NT2/D1 (cell line): ENCODE measurements at regions not wholly inside any gene's neighbourhood (a gene's known extent, or its start where the extent isn't known, plus 50 kb on each side); places are given as distances from the start of the nearest gene placed in this dataset.

Experiments
- DNase-seq: peaks from one replicate; pipeline ENCODE4 v3.0.0-alpha.2; 2011; ENCODE audit warnings: low read depth, low spot score
- H3K27me3 ChIP-seq: 2 replicates; pipeline ENCODE4 v1.6.0; 2011; ENCODE audit warnings: mild to moderate bottlenecking; ENCODE audit not compliant: insufficient read length, insufficient read depth
- H3K36me3 ChIP-seq: 2 replicates; pipeline ENCODE4 v1.6.1; 2011; ENCODE audit warnings: mild to moderate bottlenecking, low read length, mixed read lengths; ENCODE audit not compliant: insufficient read depth, insufficient read length
- H3K4me1 ChIP-seq: 2 replicates; pipeline ENCODE4 v1.5.1; 2011; ENCODE audit not compliant: insufficient read depth, insufficient read length
- H3K4me3 ChIP-seq: 2 replicates; pipeline ENCODE4 v1.5.1; 2011; ENCODE audit warnings: low read depth; ENCODE audit not compliant: insufficient read length
- H3K9ac ChIP-seq: 2 replicates; pipeline ENCODE4 v1.6.0; 2011; ENCODE audit warnings: low read depth; ENCODE audit not compliant: insufficient read length
- H3K9me3 ChIP-seq: 2 replicates; pipeline ENCODE4 v1.5.1; 2011; ENCODE audit warnings: mild to moderate bottlenecking, low read length; ENCODE audit not compliant: insufficient read depth
- SUZ12 ChIP-seq: IDR thresholded peaks from 2 replicates; pipeline ENCODE4 v1.6.1; 2011; ENCODE audit not compliant: insufficient read length, insufficient read depth; ENCODE audit errors: extremely low read depth
- YY1 ChIP-seq: IDR thresholded peaks from 2 replicates; pipeline ENCODE4 v1.6.1; 2011; ENCODE audit not compliant: insufficient read length, insufficient read depth
- ZNF274 ChIP-seq: IDR thresholded peaks from 2 replicates; pipeline ENCODE4 v1.6.1; 2011; ENCODE audit warnings: mild to moderate bottlenecking, low read depth, low read length

DNA sequence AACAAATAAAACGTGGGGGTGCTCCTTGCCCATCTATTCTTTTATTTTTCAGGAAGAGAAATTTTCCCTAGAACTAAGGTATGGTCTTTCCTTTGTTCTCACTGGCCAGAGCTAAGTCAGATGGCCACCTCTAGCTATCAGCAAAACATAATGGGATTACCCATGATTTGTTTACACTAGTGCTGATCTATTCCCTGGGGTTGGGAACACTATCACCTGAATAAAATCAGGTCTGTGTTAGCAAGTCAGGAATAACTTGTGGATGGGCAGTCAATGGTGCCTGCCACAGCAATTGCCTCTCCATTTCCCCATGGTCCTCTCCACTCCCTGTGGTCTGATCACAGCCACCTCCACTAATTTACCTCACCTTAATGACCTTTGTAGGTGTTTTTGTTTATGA, 181.7 kb upstream of the CADPS start:
- no peaks in the 10 kb centered on the region for H3K4me1 ChIP-seq
- no peak overlapping the region for H3K4me3 ChIP-seq
- TF ChIP-seq ZNF274 (no peak), SUZ12 (no peak), YY1 (no peak)
- 0 out of 2 replicates have a peak, but pooled peaks cover 5% of the 10 kb centered on the region for H3K9me3 ChIP-seq
- no peaks in the 10 kb centered on the region for H3K36me3 ChIP-seq
- H3K27me3 ChIP-seq = no peaks in the 10 kb centered on the region
- H3K9ac ChIP-seq = no peak overlapping the region
- DNase-seq = no peak

- TF ChIP-seq SUZ12 (no peak), YY1 (no peak), ZNF274 (no peak)
- Histone ChIP-seq H3K36me3 (no peaks in the 10 kb centered on the region), H3K9ac (no peak overlapping the region), H3K4me1 (no peaks in the 10 kb centered on the region), H3K9me3 (no peaks in the 10 kb centered on the region), H3K27me3 (no peaks in the 10 kb centered on the region), H3K4me3 (no peak overlapping the region)
- no peak for DNase-seq
Observed at GRCh38 chr3:63060412-63060811, 185.2 kb upstream of the CADPS start.

- H3K27me3 ChIP-seq = no peaks in the 10 kb centered on the region
- no peak for DNase-seq
- no peak for TF ChIP-seq ZNF274
- no peak for TF ChIP-seq YY1
- no peak for TF ChIP-seq SUZ12
- H3K9me3 ChIP-seq = no peaks in the 10 kb centered on the region
- no peaks in the 10 kb centered on the region for H3K4me1 ChIP-seq
- no peaks in the 10 kb centered on the region for H3K36me3 ChIP-seq
- H3K4me3 ChIP-seq = no peak overlapping the region
- H3K9ac ChIP-seq = no peak overlapping the region
Observed at GRCh38 chr3:63061449-63061848, 186.2 kb upstream of the CADPS start.

GRCh38 chr3:63064209-63064755, 189.1 kb upstream of the CADPS start:
- H3K36me3 ChIP-seq = no peaks in the 10 kb centered on the region
- TF ChIP-seq ZNF274 = no peak
- TF ChIP-seq SUZ12 = no peak
- no peak for TF ChIP-seq YY1
- no peaks in the 10 kb centered on the region for H3K9me3 ChIP-seq
- H3K9ac ChIP-seq = no peak overlapping the region
- DNase-seq = no peak
- no peak overlapping the region for H3K4me3 ChIP-seq
- H3K27me3 ChIP-seq = no peaks in the 10 kb centered on the region
- no peaks in the 10 kb centered on the region for H3K4me1 ChIP-seq

DNA sequence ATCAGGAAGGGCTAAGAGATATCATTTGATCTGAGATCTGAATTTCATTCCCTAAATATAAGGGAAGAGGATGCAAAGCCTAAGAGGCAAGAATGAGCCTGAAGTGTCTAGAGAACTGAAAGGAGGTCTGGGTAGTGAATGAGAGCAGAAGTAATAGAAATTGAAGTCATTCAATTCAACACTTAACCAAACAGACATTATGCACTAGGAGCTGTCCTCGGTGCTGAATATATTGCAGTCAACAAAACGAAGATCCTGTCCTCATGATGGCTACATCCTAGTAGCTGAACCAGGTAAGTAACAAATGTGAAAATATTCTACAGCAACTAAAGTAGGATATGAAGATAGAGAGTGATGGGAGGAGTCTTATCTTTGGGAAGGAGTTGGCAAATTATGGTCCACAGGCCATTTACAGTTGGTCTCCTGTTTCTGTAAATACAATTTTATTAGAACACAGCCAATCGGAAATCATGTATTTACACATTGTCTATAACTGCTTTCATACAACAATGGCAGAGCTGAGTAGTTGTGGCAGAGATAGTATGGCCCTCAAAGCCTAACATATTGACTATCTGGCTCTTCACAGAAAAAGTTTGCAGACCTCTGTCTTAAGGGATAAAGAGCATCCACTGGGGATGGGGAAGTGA, 192.9 kb upstream of the CADPS start:
- H3K36me3 ChIP-seq = no peaks in the 10 kb centered on the region
- no peak overlapping the region for H3K4me3 ChIP-seq
- H3K27me3 ChIP-seq = no peaks in the 10 kb centered on the region
- peak; percentile 38 for DNase-seq
- no peak overlapping the region for H3K9ac ChIP-seq
- no peaks in the 10 kb centered on the region for H3K4me1 ChIP-seq
- H3K9me3 ChIP-seq = no peaks in the 10 kb centered on the region
- TF ChIP-seq YY1 = no peak
- no peak for TF ChIP-seq SUZ12
- no peak for TF ChIP-seq ZNF274

DNA sequence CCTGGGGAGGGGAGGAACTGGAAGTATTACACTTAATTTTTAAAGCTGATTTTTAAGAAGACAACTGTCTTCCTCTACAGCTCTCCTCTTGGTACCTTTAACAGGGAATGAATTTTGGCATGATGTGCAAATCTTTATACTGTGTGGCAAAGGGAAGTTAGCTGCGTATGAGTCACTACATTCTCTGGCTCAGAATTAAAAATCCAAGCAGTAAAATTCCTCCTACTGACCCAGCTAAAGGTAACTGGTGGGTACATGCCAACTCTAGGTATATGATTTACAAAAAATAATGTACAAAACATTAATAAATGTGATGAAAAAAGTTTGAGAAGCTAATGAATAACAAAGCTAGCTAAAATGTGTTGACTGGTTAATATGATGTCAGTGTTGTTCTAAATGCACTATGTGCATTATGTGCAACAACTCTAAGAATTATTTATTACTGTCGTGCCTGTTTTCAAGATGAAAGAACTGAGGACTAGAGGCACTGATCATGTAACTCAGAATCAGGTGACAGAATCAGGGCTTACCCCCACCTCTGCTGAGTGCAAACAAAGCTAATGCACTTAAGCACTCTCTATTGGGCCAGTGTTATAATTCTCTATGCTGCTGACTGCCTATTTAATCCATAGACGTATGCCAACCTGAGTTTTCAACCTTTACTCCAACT, 194.7 kb upstream of the CADPS start:
- no peak overlapping the region for H3K4me3 ChIP-seq
- DNase-seq = no peak
- no peaks in the 10 kb centered on the region for H3K36me3 ChIP-seq
- no peaks in the 10 kb centered on the region for H3K4me1 ChIP-seq
- H3K9me3 ChIP-seq = no peaks in the 10 kb centered on the region
- no peak for TF ChIP-seq SUZ12
- no peak for TF ChIP-seq ZNF274
- TF ChIP-seq YY1 = no peak
- no peak overlapping the region for H3K9ac ChIP-seq
- no peaks in the 10 kb centered on the region for H3K27me3 ChIP-seq

DNA sequence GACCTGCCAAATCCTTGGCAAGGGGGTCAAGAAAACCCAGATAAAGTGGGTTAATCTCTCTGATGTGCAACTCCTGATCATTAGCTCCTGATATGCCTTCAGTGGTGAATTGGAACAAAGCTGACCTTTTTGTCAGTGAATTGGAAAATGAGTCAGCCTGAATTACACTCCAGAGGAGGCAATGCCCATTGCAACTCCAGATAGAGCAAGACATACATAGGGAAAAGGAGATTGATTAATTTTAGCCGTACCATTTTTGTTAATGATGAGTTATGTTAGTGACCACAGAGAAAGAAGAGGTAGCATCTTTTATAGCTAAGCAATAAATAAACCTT, 195.2 kb upstream of the CADPS start:
- no peaks in the 10 kb centered on the region for H3K9me3 ChIP-seq
- DNase-seq = no peak
- H3K4me1 ChIP-seq = no peaks in the 10 kb centered on the region
- no peak for TF ChIP-seq SUZ12
- TF ChIP-seq YY1 = no peak
- no peak for TF ChIP-seq ZNF274
- H3K27me3 ChIP-seq = no peaks in the 10 kb centered on the region
- H3K4me3 ChIP-seq = no peak overlapping the region
- H3K36me3 ChIP-seq = no peaks in the 10 kb centered on the region
- H3K9ac ChIP-seq = no peak overlapping the region
